Activated CD8-positive, alpha-beta memory T cell treated with anti-CD3 and anti-CD28 coated beads, Interleukin-2, amount 50 U/mL, for 48 hours (primary cell): ENCODE measurements at regions not wholly inside any gene's neighbourhood (a gene's known extent, or its start where the extent isn't known, plus 50 kb on each side); places are given as distances from the start of the nearest gene placed in this dataset.
A peak's percentile ranks its signal among the peaks of the same experiment; 100 is the strongest.
"Not testable (repeated sequence)": the region's sequence is repeated elsewhere in the genome, so short reads cannot be mapped to it uniquely, and the experiment has no call there.

ENCODE experiments used
- DNase-seq: peaks from one replicate; pipeline ENCODE4 v3.0.0-alpha.2; 2020

DNA sequence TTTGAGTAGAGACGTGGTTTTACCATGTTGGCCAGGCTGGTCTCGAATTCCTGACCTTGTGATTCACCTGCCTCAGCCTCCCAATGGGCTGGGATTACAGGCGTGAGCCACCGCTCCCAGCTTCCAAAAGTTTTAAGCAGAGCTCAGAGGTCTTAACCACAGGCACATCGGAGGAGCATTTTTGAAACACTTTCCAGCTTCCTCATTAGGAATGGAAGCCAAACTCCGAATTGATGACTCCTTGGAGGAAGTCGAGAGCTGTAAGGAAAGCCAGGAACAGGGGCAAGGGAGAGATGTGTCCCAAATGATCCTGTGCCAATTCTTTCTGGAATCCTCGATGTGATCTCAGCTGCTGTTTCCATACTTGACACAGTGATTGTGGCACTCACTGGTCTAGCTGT, 56.2 kb upstream of the CCZ1B start:
- not testable (repeated sequence) for DNase-seq

- not testable (repeated sequence) for DNase-seq
Measured at GRCh38 chr7:6883756-6884155, 57.7 kb upstream of the CCZ1B start.

DNA sequence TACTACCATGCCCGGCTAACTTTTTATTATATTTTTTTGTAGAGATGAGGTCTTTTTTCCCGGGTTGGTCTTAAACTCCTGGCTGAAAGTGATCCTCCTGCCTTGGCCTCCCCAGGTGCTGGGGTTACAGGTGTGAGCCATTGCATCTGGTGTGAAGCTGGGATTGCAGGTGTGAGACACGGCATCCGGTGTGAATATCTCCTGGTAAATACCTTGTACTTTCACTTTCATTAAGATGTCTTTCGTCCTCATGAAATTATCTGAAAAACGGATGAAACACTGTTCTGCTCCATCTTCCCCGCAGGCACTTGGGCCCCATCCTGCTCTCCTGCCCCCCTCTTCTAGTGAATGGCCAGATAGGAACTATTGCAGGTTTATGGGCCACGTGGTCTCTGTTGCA, 60.1 kb upstream of the CCZ1B start:
- DNase-seq, result no peak

DNA sequence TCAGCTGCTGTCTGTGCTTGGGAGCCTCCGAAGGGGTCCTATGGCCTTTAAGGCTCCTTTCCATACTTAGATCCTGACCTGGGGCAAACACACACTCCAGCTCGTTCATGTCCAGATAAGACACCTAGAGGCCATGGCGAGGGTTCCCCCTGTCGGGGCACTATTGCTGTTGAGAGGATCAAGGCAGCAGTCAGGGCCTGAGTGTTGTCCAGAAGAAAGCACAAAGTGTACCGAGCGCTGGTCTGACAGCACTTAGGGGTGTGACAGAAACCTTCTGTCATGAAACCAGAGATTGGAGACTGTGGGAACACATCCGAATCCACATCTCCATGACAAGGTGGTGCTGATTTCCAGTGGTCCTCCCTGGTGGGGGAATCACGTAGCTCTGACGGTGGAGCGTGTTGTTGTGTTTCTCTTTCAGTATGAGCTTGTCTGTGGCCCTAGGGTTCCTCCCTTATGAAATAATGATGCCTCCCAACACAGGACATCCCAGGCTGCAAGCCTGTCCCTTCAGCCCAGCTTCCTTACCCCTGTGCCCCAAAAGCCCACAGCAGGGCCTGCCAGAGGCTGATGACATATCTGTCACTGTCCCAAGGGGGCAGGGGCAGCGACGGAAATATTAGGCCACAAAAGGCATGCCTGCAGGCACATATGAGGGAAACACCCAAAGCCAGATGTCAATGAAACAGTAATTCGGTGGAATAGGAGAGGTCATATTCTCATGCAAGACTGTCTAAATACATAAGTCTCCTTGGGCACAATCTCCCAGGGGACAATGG, 62.4 kb upstream of the CCZ1B start:
- not testable (repeated sequence) for DNase-seq

- no peak for DNase-seq
Measured at GRCh38 chr7:6889252-6889812, 63.3 kb upstream of the CCZ1B start.

DNA sequence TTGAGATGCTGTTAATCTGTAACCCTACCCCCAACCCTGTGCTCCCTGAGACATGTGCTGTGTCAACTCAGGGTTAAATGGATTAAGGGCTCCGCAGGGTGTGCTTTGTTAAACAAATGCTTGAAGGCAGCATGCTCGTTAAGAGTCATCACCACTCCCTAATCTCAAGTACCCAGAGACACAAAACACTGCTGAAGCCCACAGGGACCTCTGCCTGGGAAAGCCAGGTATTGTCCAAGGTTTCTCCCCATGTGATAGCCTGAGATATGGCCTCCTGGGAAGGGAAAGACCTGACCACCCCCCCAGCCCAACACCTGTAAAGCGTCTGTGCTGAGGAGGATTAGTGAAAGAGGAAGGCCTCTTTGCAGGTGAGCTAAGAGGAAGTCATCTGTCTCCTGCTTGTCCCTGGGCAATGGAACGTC, 76.0 kb upstream of the CCZ1B start:
- not testable (repeated sequence) for DNase-seq

GRCh38 chr7:6903289-6903688, 77.2 kb upstream of the CCZ1B start:
- not testable (repeated sequence) for DNase-seq

- DNase-seq, result not testable (repeated sequence)
Measured at GRCh38 chr7:6903792-6904191, 77.7 kb upstream of the CCZ1B start.

DNA sequence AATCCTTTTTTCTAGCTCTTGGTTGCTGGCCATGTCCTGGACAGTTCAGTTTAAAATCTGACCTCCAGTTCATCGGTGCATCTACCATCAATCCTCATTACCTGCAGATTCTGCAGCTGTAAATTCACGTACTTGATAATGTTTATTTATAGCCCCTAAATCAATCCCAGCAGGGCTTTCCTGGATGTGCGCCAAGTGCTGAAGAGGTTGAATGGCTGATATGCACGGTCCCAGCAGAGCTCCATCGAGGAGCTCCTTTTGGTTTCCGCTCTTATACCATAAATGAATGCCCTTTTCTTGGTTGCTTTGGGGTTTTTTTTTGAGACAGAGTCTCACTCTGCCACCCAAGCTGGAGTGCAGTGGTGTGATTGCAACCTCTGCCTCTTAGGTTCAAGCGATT, 91.2 kb upstream of the CCZ1B start:
- no peak for DNase-seq

DNA sequence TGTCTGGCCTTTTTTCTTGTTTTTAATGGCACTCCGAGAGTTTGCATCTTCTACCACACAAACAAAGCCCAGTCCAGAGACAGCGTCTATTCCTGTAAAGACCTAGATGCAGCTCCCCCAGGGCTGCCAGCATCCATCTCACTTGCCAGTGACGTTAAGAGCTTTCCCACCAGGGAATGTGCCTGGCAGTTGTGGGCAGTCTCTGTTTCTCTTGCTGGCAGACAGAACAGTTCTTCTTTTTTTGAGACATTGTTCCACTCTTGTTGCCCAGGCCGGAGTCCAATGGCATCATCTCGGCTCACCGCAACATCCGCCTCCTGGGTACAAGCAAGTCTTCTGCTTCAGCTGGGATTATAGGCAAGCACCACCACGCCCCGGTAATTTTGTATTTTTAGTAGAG, 93.1 kb upstream of the CCZ1B start:
- not testable (repeated sequence) for DNase-seq

- not testable (repeated sequence) for DNase-seq
Measured at GRCh38 chr7:6924523-6924922, 98.4 kb upstream of the CCZ1B start.

DNA sequence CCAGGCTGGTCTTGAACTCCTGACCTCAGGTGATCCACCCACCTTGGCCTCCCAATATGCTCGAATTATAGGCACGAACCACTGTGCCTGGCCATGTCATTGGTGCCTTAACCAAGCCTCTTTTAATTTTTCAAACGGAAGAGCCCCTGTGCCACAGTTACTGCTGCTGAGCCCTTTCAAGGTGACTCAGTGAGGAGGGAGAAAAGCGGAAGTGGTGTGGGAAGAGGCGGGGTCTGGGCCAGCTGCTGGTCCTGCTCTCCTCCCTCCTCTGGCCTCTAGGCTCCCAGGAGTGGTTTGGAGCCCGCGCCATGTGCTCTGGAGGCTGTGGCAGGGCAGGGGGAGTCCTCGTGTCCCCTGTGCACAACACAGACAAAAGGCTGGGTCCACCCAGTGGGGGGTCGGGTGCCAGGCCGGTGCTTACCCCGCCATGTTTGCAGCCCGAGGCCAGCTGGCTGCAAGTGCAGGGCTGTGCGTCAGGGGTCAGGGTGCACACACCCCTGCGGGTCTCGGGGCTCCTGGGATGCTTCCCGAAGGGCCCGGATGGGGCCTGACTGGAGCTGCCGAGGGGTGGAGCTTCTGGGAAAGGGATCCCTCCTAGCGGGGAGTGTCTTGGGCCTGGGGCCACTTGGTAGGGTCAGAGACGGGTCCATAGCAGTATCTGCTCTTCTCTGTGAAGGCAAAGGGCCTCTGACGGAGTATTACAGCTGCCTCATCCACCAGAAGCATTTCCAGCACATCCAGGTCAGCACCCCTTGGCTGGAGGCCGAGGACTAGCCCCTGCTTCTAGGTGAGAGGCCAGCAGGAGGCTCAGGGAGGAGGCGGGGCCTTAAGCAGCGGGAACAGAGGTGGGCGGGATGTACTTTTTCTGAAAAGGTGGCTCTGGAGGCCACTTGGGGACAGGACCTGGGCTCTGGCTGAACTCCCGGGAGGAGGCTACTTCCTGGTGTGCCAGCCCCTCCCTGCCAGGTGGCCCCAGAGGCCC, 100.4 kb upstream of the CCZ1B start:
- not testable (repeated sequence) for DNase-seq

- DNase-seq, result not testable (repeated sequence)
Measured at GRCh38 chr7:6927643-6928042, 101.6 kb upstream of the CCZ1B start.

DNA sequence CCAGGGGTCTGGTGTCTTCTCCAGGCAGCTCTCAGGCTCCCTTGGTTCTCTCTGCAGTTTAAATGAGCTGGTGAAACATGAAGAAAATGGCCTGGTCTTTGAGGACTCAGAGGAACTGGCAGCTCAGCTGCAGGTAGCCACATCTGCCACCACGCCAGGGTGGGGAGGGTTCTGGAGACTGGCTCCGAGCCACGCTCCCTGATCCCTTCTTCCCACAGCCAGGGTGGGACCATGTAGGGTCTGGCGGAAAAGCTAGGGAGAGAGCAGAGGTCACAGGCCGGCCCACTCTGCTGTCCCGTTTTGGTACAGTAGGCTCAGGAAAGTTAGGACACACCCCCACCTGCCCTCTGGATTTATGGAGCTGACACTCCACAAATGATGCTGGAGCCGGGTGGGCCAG, 103.5 kb upstream of the CCZ1B start:
- not testable (repeated sequence) for DNase-seq

DNA sequence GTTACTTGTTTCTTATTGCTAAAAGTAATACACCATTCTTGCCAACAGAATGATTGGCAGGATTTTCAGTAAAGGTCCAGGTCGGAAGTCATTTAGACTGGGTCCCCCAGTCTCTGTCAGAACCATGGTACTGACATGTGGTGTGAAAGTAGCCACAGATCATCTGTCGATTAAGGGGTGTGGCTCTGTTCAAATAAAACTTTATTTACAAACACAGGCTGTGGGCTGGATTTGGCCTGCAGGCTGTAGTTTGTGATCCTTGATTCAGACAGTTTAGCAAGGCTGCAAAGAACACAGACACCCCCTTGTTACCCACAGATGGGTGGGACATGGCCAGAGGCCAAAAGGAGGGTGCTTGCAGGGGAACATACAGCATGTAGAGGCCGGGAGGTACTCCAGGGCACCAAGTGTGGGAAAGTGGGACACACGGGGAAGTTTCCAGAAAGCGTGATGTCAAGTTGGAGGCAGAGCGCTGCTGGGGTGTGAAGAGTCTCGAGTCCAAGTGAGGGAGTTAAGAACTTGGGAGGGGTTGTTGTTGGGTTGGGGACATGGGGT, 104.1 kb upstream of the CCZ1B start:
- not testable (repeated sequence) for DNase-seq

GRCh38 chr7:6930787-6931186, 104.7 kb upstream of the CCZ1B start:
- DNase-seq, result peak; percentile 61

- not testable (repeated sequence) for DNase-seq
Measured at GRCh38 chr7:6931456-6931855, 105.4 kb upstream of the CCZ1B start.

GRCh38 chr7:6933954-6934632, 108.0 kb upstream of the CCZ1B start:
- not testable (repeated sequence) for DNase-seq

DNA sequence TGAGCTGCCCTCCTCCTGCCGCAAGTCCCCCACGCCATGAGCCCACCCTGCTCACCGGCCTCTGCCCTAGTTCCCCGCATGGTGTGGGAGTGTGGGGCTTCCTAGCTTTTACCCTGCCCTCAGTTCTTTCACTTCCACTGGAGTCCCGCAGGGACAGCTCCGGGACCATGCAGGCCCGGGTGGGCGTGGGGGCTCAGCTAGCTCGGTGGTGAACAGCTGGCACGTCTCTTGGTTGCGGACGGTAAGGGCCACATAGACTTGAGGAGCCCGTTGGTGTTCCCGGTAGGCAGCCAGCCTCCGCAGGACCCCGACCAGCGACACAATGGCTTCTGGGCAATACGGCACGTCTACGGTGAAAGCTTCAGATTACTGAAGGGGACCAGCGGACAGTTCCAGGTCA, 108.9 kb upstream of the CCZ1B start:
- DNase-seq, result no peak

DNA sequence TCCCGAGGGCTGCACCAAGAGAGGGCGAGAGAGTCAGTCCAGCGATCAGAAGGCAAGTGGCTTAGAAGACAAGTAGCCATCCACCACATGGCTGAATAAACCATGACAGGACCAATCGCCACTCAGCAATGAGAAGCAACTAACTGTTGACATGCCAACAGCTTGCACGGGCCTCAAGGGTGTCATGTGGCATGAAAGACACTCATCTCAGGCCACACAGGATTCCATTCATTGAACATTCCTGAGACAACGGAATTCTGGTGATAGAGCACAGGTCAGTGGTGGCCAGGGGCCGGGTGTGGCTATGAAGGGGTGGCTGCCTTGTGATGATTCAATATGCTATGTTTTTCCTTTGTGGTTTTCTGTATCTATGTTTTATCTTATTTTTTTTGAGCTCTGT, 110.6 kb upstream of the CCZ1B start:
- not testable (repeated sequence) for DNase-seq

DNA sequence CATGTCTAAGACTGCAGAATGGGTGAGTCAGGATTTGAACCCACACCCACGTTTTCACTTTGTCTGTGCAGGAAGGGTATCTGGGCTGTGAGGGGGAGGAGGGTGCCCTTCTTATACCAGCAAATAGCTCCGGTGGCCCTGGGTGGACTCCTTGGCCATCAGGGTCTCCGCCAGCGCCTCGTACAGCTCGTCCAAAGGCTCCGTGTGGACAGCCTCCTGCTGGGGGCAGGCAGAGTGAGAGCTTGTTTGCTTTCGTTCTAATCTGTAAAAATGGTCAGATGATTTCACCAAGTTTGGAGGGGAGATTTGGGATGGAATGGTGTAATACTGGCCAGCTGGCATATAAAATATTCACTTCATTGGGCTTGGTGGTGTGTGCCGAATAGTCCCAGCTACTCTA, 111.7 kb upstream of the CCZ1B start:
- not testable (repeated sequence) for DNase-seq

DNA sequence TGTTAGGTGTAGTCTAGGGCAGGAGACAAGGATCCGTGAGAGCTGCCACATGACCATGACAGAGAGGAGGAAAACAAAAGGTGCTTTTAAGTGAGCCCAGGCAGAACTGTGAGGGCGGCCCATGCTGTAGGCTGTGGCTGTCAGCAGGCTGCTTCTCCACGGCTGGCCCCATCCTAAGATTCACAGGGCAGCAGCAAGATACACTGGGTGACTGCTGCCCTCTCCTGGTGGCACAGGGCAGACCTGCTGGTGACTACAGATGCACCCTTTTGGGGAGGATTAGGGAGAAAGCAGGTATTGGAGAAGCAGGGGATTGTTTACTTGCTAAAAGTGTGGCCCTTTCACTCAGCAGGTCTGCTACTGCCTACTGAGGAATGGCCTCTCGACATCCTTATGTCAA, 112.2 kb upstream of the CCZ1B start:
- not testable (repeated sequence) for DNase-seq
